ENCODE measurements at regions not wholly inside any gene's neighbourhood (a gene's known extent, or its start where the extent isn't known, plus 50 kb on each side); places are given as distances from the start of the nearest gene placed in this dataset.

- Histone ChIP-seq H3K27me3 (ENCODE audit: control insufficient read depth, insufficient read depth, low read length) (no peaks in the 10 kb centered on the region), H3K4me3 (ENCODE audit: low read depth, low read length) (no peak overlapping the region), H3K36me3 (ENCODE audit: control insufficient read depth, insufficient read depth, low read length) (no peaks in the 10 kb centered on the region)
- TF ChIP-seq CTCF (IDR thresholded peaks at IDR 0.05; ENCODE audit: insufficient read depth, low read length, poor library complexity, severe bottlenecking) = no peak
- no peak for DNase-seq (ENCODE audit: low read depth)
These were observed 184.3 kb downstream of the THBS2 start for GRCh38 chr6:169069356-169069755.

GRCh38 chr6:169064194-169064593, 189.5 kb downstream of the THBS2 start:
- H3K4me3 ChIP-seq (ENCODE audit: low read depth, low read length) = no peak overlapping the region
- TF ChIP-seq CTCF (IDR thresholded peaks at IDR 0.05; ENCODE audit: insufficient read depth, low read length, poor library complexity, severe bottlenecking) = no peak
- no peaks in the 10 kb centered on the region for H3K27me3 ChIP-seq (ENCODE audit: control insufficient read depth, insufficient read depth, low read length)
- H3K36me3 ChIP-seq (ENCODE audit: control insufficient read depth, insufficient read depth, low read length) = no peaks in the 10 kb centered on the region
- DNase-seq (ENCODE audit: low read depth) = no peak

GRCh38 chr6:169062272-169062671, 191.4 kb downstream of the THBS2 start:
- no peaks in the 10 kb centered on the region for H3K36me3 ChIP-seq (ENCODE audit: control insufficient read depth, insufficient read depth, low read length)
- TF ChIP-seq CTCF (IDR thresholded peaks at IDR 0.05; ENCODE audit: insufficient read depth, low read length, poor library complexity, severe bottlenecking) = no peak
- no peaks in the 10 kb centered on the region for H3K27me3 ChIP-seq (ENCODE audit: control insufficient read depth, insufficient read depth, low read length)
- DNase-seq (ENCODE audit: low read depth) = no peak
- no peak overlapping the region for H3K4me3 ChIP-seq (ENCODE audit: low read depth, low read length)

GRCh38 chr6:169058634-169059033, 195.0 kb downstream of the THBS2 start:
- no peak for TF ChIP-seq CTCF (IDR thresholded peaks at IDR 0.05; ENCODE audit: insufficient read depth, low read length, poor library complexity, severe bottlenecking)
- no peak for DNase-seq (ENCODE audit: low read depth)
- H3K4me3 ChIP-seq (ENCODE audit: low read depth, low read length) = no peak overlapping the region
- H3K36me3 ChIP-seq (ENCODE audit: control insufficient read depth, insufficient read depth, low read length) = no peaks in the 10 kb centered on the region
- no peaks in the 10 kb centered on the region for H3K27me3 ChIP-seq (ENCODE audit: control insufficient read depth, insufficient read depth, low read length)

GRCh38 chr6:169052462-169052861, 201.2 kb downstream of the THBS2 start:
- no peak for DNase-seq (ENCODE audit: low read depth)
- Histone ChIP-seq H3K27me3 (ENCODE audit: control insufficient read depth, insufficient read depth, low read length) (no peaks in the 10 kb centered on the region), H3K36me3 (ENCODE audit: control insufficient read depth, insufficient read depth, low read length) (no peaks in the 10 kb centered on the region), H3K4me3 (ENCODE audit: low read depth, low read length) (no peak overlapping the region)
- TF ChIP-seq CTCF (IDR thresholded peaks at IDR 0.05; ENCODE audit: insufficient read depth, low read length, poor library complexity, severe bottlenecking) = no peak

GRCh38 chr6:169051371-169051770, 202.3 kb downstream of the THBS2 start:
- TF ChIP-seq CTCF (IDR thresholded peaks at IDR 0.05; ENCODE audit: insufficient read depth, low read length, poor library complexity, severe bottlenecking) = no peak
- Histone ChIP-seq H3K36me3 (ENCODE audit: control insufficient read depth, insufficient read depth, low read length) (no peaks in the 10 kb centered on the region), H3K27me3 (ENCODE audit: control insufficient read depth, insufficient read depth, low read length) (no peaks in the 10 kb centered on the region), H3K4me3 (ENCODE audit: low read depth, low read length) (no peak overlapping the region)
- DNase-seq (ENCODE audit: low read depth) = no peak
